Muscle of arm (tissue), 1 donor: ENCODE measurements at regions not wholly inside any gene's neighbourhood (a gene's known extent, or its start where the extent isn't known, plus 50 kb on each side); places are given as distances from the start of the nearest gene placed in this dataset.
"Not testable (repeated sequence)": the region's sequence is repeated elsewhere in the genome, so short reads cannot be mapped to it uniquely, and the experiment has no call there.

Experiments used
- DNase-seq: peaks from one replicate; pipeline ENCODE4 v3.0.0-alpha.2; 2013

GRCh38 chr10:117601716-117602115, 59.2 kb downstream of the EMX2 start:
- DNase-seq: no peak

GRCh38 chr10:117603081-117603480, 60.5 kb downstream of the EMX2 start:
- no peak for DNase-seq

GRCh38 chr10:117603726-117604125, 61.2 kb downstream of the EMX2 start:
- no peak for DNase-seq

GRCh38 chr10:117609095-117609795, 66.7 kb downstream of the EMX2 start:
- DNase-seq: peak; percentile 82

- DNase-seq: no peak
Observed at GRCh38 chr10:117609796-117610170, 67.2 kb downstream of the EMX2 start.

GRCh38 chr10:117610321-117610720, 67.8 kb downstream of the EMX2 start:
- peak; percentile 21 for DNase-seq

GRCh38 chr10:117612113-117612512, 69.6 kb downstream of the EMX2 start:
- no peak for DNase-seq

GRCh38 chr10:117615649-117616048, 73.1 kb downstream of the EMX2 start:
- no peak for DNase-seq

- DNase-seq: no peak
Observed at GRCh38 chr10:117616179-117616578, 73.6 kb downstream of the EMX2 start.

GRCh38 chr10:117617086-117617485, 74.5 kb downstream of the EMX2 start:
- DNase-seq: no peak

GRCh38 chr10:117617659-117618058, 75.1 kb downstream of the EMX2 start:
- DNase-seq: no peak

GRCh38 chr10:117619223-117619622, 76.7 kb downstream of the EMX2 start:
- peak; percentile 29 for DNase-seq

- peak; percentile 38 for DNase-seq
Observed at GRCh38 chr10:117619707-117620405, 77.3 kb downstream of the EMX2 start.

GRCh38 chr10:117621196-117621595, 78.7 kb downstream of the EMX2 start:
- no peak for DNase-seq

- no peak for DNase-seq
Observed at GRCh38 chr10:117621795-117622420, 79.4 kb downstream of the EMX2 start.

GRCh38 chr10:117622471-117623184, 80.1 kb downstream of the EMX2 start:
- no peak for DNase-seq

- DNase-seq: no peak
Observed at GRCh38 chr10:117626228-117626627, 83.7 kb downstream of the EMX2 start.

- DNase-seq: no peak
Observed at GRCh38 chr10:117627561-117627960, 85.0 kb downstream of the EMX2 start.

- not testable (repeated sequence) for DNase-seq
Observed at GRCh38 chr10:117629717-117630116, 87.2 kb downstream of the EMX2 start.

GRCh38 chr10:117631276-117632145, 89.0 kb downstream of the EMX2 start:
- peak; percentile 50 for DNase-seq

- DNase-seq: no peak
Observed at GRCh38 chr10:117632406-117632805, 89.9 kb downstream of the EMX2 start.
